Stomach smooth muscle (tissue), 2 donors: ENCODE measurements at regions not wholly inside any gene's neighbourhood (a gene's known extent, or its start where the extent isn't known, plus 50 kb on each side); places are given as distances from the start of the nearest gene placed in this dataset.

Experiments used
- H3K27ac ChIP-seq: one replicate; pipeline ENCODE4 v1.7.0; 2013; ENCODE audit warnings: mild to moderate bottlenecking, low read length, inconsistent platforms
- H3K27me3 ChIP-seq, 2 donors: one replicate each; pipeline ENCODE4 v1.7.0; 2013; ENCODE audit warnings: low read length in 2 of 2; ENCODE audit not compliant: insufficient read depth in 2 of 2, control insufficient read depth in 1 of 2
- H3K36me3 ChIP-seq, 2 donors: one replicate each; pipeline ENCODE4 v1.7.0; 2013; ENCODE audit warnings: low read length in 2 of 2; ENCODE audit not compliant: control insufficient read depth in 2 of 2, insufficient read depth in 2 of 2
- H3K4me1 ChIP-seq: one replicate; pipeline ENCODE4 v1.7.0; 2013; ENCODE audit warnings: low read length; ENCODE audit not compliant: control insufficient read depth, insufficient read depth
- H3K4me3 ChIP-seq, 2 donors: one replicate each; pipeline ENCODE4 v1.7.0; 2013; ENCODE audit warnings: low read length in 2 of 2
- H3K9ac ChIP-seq, 2 donors: one replicate each; pipeline ENCODE4 v1.7.0; 2013; ENCODE audit warnings: low read length in 2 of 2, mild to moderate bottlenecking in 1 of 2
- H3K9me3 ChIP-seq, 2 donors: one replicate each; pipeline ENCODE4 v1.7.0; 2013; ENCODE audit warnings: low read length in 2 of 2; ENCODE audit not compliant: control insufficient read depth in 2 of 2
- donor health status: healthy.
- donor health status: Pancreatic carcinoma.

GRCh38 chr2:20534913-20535801, 88.3 kb downstream of the RHOB start:
- H3K36me3 ChIP-seq: no peaks in the 10 kb centered on the region
- no peak overlapping the region for H3K27ac ChIP-seq
- H3K9me3 ChIP-seq: no peaks in the 10 kb centered on the region
- H3K4me1 ChIP-seq: peaks cover 6% of the 10 kb centered on the region
- H3K9ac ChIP-seq: no peak overlapping the region
- peaks cover 0 to 2% of the 10 kb centered on the region in 2 donors for H3K27me3 ChIP-seq
- no peak overlapping the region for H3K4me3 ChIP-seq

- Histone ChIP-seq H3K4me1 (peaks cover 6% of the 10 kb centered on the region), H3K27me3 (peaks cover 0 to 2% of the 10 kb centered on the region in 2 donors), H3K27ac (peak overlapping the region; percentile 55), H3K36me3 (no peaks in the 10 kb centered on the region), H3K9ac (no peak overlapping the region), H3K4me3 (no peak overlapping the region), H3K9me3 (no peaks in the 10 kb centered on the region)
Observed at GRCh38 chr2:20536619-20537422, 89.9 kb downstream of the RHOB start.

- H3K27ac ChIP-seq: no peak overlapping the region
- H3K4me3 ChIP-seq: no peak overlapping the region
- peaks cover 0 to 4% of the 10 kb centered on the region in 2 donors for H3K27me3 ChIP-seq
- peaks cover 6% of the 10 kb centered on the region for H3K4me1 ChIP-seq
- no peak overlapping the region for H3K9ac ChIP-seq
- H3K36me3 ChIP-seq: no peaks in the 10 kb centered on the region
- H3K9me3 ChIP-seq: no peaks in the 10 kb centered on the region
Observed at GRCh38 chr2:20537423-20538307, 90.8 kb downstream of the RHOB start.

- peaks cover 0 to 4% of the 10 kb centered on the region in 2 donors for H3K27me3 ChIP-seq
- H3K36me3 ChIP-seq: no peaks in the 10 kb centered on the region
- no peak overlapping the region for H3K4me3 ChIP-seq
- no peak overlapping the region for H3K9ac ChIP-seq
- no peak overlapping the region for H3K27ac ChIP-seq
- no peaks in the 10 kb centered on the region for H3K9me3 ChIP-seq
- peaks cover 6% of the 10 kb centered on the region for H3K4me1 ChIP-seq
Observed at GRCh38 chr2:20538308-20539132, 91.6 kb downstream of the RHOB start.

- H3K4me3 ChIP-seq: no peak overlapping the region
- no peaks in the 10 kb centered on the region for H3K36me3 ChIP-seq
- no peaks in the 10 kb centered on the region for H3K9me3 ChIP-seq
- no peak overlapping the region for H3K9ac ChIP-seq
- peaks cover 6% of the 10 kb centered on the region for H3K4me1 ChIP-seq
- H3K27ac ChIP-seq: no peak overlapping the region
- peaks cover 0 to 2% of the 10 kb centered on the region in 2 donors for H3K27me3 ChIP-seq
Observed at GRCh38 chr2:20539133-20539719, 92.4 kb downstream of the RHOB start.

GRCh38 chr2:20539776-20540586, 93.1 kb downstream of the RHOB start:
- Histone ChIP-seq H3K9me3 (no peaks in the 10 kb centered on the region), H3K27ac (no peak overlapping the region), H3K9ac (no peak overlapping the region), H3K4me3 (no peak overlapping the region), H3K36me3 (no peaks in the 10 kb centered on the region), H3K4me1 (peaks cover 6% of the 10 kb centered on the region), H3K27me3 (peaks cover 0 to 2% of the 10 kb centered on the region in 2 donors)

- Histone ChIP-seq H3K9me3 (no peaks in the 10 kb centered on the region), H3K4me1 (peaks cover 6% of the 10 kb centered on the region), H3K27ac (no peak overlapping the region), H3K4me3 (no peak overlapping the region), H3K36me3 (no peaks in the 10 kb centered on the region), H3K27me3 (peaks cover 0 to 2% of the 10 kb centered on the region in 2 donors), H3K9ac (no peak overlapping the region)
Observed at GRCh38 chr2:20540587-20541293, 93.9 kb downstream of the RHOB start.

GRCh38 chr2:20541294-20541640, 94.4 kb downstream of the RHOB start:
- Histone ChIP-seq H3K4me1 (peaks cover 6% of the 10 kb centered on the region), H3K9me3 (no peaks in the 10 kb centered on the region), H3K4me3 (no peak overlapping the region), H3K27me3 (peaks cover 0 to 2% of the 10 kb centered on the region in 2 donors), H3K9ac (no peak overlapping the region), H3K36me3 (no peaks in the 10 kb centered on the region), H3K27ac (no peak overlapping the region)

GRCh38 chr2:20541651-20542050, 94.8 kb downstream of the RHOB start:
- H3K9me3 ChIP-seq: no peaks in the 10 kb centered on the region
- H3K4me1 ChIP-seq: peaks cover 4% of the 10 kb centered on the region
- no peaks in the 10 kb centered on the region for H3K36me3 ChIP-seq
- H3K4me3 ChIP-seq: no peak overlapping the region
- no peak overlapping the region for H3K9ac ChIP-seq
- H3K27me3 ChIP-seq: peaks cover 0 to 2% of the 10 kb centered on the region in 2 donors
- no peak overlapping the region for H3K27ac ChIP-seq
